ENCODE measurements at regions not wholly inside any gene's neighbourhood (a gene's known extent, or its start where the extent isn't known, plus 50 kb on each side); places are given as distances from the start of the nearest gene placed in this dataset.

DNA sequence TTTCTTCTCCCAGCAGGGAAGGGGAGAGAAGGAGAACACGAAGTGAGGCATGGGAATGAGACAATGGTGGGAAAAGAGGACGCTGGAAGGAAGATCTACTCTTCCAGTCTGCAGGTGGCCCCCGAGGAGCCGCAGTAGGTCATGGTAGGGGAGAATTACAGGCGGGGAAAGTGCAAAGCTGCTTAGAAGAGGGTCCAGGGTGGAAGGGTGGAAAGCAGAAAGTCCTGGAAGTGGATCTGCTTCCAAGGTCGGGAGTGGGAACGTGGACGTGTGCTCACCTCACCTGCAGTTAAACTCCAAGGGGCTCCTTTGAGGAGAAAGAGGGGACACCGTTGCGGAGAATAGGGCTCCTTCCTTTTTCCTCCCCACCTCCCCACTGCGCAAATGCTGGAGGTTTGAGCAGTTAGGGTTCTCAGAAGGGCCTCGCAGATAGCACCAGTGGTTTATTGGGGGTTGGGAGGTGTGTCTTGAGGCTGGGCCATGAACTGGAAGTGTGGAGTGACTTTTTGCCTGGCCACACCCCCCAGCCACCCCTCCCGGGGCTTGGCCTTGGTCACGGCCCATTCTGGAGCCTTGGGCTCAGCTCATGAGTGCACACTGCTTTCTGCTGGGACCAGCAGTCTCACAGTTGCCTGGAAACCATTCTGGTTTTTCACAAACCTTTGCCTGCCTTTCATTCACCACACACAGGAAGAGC is 100.4 kb upstream of the MLN start:
- TF ChIP-seq CTCF (IDR thresholded peaks at IDR 0.05; ENCODE audit: low read depth, low read length) = no peak
- no peak for TF ChIP-seq POLR2A (IDR thresholded peaks at IDR 0.05; ENCODE audit: extremely low read depth, insufficient read length)
- TF ChIP-seq, protein P1, sequence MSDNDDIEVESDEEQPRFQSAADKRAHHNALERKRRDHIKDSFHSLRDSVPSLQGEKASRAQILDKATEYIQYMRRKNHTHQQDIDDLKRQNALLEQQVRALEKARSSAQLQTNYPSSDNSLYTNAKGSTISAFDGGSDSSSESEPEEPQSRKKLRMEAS (IDR thresholded peaks at IDR 0.05; ENCODE audit: low read depth, low read length) = no peak

Measured in NB4 (cell line).